Anterior cingulate cortex (tissue), 58 donors: ENCODE measurements at regions not wholly inside any gene's neighbourhood (a gene's known extent, or its start where the extent isn't known, plus 50 kb on each side); places are given as distances from the start of the nearest gene placed in this dataset.
A peak's percentile ranks its signal among the peaks of the same experiment; 100 is the strongest.

Experiments used
- DNase-seq, 58 donors: peaks; one replicate each; lab custom pipeline; 2025; lab: John Stamatoyannopoulos, UW

DNA sequence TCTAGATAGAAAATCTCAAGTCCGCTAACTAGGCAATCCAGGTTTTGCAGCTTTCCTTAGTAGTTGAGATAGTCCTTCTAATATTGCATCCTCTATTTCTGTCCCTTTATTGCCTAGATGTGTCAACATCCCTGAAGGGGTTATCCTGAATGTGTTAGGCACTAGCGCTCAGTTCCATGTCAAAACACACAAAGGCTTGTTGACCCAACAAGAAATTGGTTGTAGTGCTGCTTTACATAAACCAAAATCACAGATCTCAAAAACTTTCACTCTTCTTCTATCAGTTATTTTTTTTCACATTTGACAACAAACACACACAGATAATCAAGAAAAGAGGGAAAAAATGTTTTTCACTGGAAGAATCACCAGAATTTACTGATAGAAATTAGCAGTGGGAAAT, 51.4 kb upstream of the SOX2 start:
- no peak for DNase-seq

GRCh38 chr3:181637456-181637855, 74.3 kb upstream of the SOX2 start:
- DNase-seq = no peak

- no peak for DNase-seq
These were observed 74.7 kb upstream of the SOX2 start for GRCh38 chr3:181637056-181637455.

DNA sequence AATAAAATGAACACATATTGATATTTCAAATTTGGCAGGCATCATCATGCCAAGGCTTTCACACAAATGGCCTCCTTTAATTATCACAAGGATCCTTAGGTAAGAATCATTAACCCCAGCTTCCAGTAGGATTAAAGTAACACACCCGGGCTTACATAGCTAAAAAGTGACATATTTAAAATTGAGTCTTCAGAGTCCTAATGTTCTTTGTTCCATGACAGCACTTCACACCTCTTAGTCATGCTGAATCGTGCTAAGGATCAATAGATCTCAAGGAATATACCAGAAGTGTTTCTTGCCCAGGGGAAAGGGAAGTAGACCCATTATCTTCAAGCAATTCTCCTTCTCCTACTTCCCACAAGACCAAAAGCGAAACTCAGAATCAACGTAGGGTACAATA, 76.6 kb upstream of the SOX2 start:
- DNase-seq = no peak

DNA sequence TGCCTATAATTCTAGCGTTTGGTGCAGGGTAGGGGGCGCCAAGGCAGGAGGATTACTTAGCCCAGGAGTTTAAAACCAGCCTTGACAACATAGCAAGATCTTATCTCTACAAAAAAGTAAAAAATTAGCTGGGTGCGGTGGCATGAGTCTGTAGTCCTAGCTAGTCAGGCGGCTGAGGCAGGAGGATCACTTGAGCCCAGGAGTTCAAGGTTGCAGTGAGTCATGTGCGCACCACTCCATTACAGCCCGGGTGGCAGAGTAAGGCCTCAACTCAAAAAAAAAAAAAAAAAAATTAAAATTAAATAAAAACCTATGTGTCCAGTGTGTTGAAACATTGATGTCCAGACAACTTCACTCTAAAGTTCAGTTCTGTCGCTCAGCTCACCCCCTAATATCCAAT, 78.2 kb upstream of the SOX2 start:
- DNase-seq = no peak

GRCh38 chr3:181631901-181632300, 79.8 kb upstream of the SOX2 start:
- no peak for DNase-seq

- no peak for DNase-seq
These were observed 80.9 kb upstream of the SOX2 start for GRCh38 chr3:181630853-181631252.

GRCh38 chr3:181629711-181630110, 82.0 kb upstream of the SOX2 start:
- DNase-seq = peak in 1 of 58 donors; percentile 25

DNA sequence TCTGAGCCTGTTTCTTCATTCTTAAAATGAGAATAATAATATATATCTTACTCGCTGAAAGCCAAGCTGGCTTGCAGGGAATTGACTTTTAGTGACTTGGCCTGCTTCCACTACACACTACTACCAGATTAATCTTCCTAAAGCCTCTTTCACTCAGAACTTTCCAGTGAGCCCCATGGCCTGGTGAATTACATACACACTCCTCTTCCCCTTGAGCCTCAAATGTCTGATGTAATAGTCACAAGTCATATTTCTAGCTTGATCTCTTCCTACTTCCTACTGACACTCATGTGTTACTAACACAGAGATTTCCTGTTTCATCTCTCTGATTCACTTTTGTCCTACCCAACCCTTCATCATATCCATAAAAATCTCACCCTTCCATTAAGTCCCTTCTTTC, 82.7 kb upstream of the SOX2 start:
- DNase-seq = no peak

DNA sequence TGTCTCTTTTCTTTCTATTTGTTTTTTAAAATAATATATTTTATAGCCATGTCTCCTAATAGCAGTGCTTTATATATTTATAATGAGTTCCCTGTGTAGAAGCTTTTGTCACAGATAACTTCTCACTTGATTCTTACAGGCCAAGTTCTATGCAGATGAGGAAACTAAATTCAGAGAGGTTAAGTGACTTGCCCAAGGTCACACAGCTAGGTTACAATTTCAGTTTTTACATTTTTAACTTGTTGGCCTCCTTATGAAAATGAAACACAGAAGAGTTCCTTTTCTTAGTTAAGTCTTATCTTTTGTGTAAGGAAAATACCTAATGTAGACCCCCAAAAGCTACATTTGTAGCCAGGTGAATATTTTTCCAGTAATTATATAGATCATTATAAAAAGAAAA, 83.3 kb upstream of the SOX2 start:
- DNase-seq = no peak

DNA sequence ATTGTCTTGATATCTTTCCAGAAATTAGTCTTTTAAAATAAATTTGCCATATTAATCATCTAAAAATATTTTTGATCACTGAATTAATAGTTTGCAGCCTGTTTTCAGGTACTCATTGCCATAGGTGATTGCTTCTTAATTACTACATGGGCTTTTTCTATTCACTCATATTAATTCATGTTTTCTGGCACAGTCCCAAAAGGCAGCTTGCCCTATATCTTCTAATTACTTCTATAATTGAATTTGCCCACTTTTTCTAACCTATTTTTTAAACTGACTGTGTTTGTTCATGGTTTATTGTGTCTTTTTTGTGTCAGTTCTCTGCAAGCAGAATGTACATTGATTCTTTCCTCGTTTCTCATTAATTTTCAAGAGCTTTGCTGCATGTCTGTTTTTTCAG, 85.7 kb upstream of the SOX2 start:
- no peak for DNase-seq

- no peak for DNase-seq
These were observed 87.6 kb upstream of the SOX2 start for GRCh38 chr3:181623924-181624694.

GRCh38 chr3:181622365-181622764, 89.4 kb upstream of the SOX2 start:
- DNase-seq = no peak

DNA sequence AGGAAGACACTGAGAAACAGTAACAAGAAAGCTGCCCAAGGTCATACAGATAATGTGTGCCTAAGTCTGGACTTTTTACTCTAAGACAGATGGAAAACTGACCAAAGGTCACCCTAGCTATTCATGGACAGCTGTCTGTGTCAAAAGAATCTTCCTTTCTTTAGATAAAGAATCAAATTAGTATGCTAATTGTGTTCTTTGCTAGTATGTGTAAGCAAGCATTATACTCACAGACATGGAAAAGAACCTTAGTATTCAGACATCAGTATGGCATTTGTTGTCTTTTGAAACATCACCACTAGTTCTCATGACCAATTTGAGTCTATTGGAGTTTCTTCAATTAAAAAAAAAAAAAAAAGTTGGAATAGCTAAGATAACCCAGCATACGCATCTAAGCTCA, 91.8 kb upstream of the SOX2 start:
- DNase-seq = no peak

DNA sequence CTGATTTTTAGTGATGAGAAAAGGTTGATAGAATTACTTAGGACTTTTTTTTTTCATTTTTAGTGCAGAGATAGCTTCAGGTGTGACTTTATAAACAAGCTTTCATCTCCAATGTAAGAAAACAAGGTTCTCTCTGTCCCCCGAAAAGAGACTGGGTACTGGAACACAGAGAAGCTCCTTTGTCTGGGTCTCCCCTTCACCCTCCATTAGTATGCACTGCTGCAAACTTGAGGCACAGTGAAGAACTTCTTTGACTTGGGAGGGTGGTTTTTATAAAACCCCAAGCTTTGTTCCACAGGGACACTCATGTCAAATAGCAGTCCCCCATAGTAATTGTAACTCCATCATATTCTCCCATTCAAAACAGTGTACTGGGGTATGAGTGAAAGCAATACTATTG, 93.5 kb upstream of the SOX2 start:
- DNase-seq = peak in 3 of 58 donors; percentile 6 to 53 (median 11)

- DNase-seq = no peak
These were observed 95.3 kb upstream of the SOX2 start for GRCh38 chr3:181616088-181617070.

DNA sequence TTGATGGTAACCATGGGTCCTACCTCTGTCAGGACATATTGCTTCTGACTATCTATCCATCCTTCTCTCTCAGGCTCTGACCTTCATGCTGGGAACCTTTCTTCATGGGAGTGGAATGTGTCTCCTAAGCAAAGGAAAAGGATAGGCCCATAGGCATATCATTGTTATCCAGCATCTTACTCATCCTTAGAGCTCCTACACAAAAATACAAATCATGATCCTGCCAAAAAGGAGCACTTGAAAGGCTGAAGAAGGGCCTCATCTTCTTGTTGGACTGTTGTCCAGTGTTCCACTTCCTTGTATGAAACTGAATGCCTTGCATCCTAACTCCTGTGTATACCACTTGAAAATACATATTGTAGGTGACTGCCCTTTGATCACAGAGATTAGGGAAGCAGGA, 96.1 kb upstream of the SOX2 start:
- no peak for DNase-seq

DNA sequence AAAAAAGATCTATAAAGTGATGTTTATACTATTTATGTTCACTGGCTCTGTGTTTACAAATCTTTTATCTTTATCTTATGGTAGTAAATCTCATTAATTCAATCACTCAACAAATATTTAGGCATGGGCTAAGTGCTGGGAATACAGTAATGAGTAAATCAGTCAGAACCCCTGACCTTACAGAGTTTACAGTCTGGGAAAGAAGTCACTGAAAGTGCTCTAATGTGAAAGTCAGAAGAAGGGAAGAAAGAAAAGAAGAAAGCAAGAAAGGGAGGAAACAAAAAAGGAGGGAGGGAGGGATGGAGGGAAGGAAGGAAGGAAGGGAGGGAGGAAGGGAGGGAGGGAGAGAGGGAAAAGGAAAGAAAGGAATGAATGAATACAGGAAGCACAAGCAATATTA, 96.8 kb upstream of the SOX2 start:
- no peak for DNase-seq

DNA sequence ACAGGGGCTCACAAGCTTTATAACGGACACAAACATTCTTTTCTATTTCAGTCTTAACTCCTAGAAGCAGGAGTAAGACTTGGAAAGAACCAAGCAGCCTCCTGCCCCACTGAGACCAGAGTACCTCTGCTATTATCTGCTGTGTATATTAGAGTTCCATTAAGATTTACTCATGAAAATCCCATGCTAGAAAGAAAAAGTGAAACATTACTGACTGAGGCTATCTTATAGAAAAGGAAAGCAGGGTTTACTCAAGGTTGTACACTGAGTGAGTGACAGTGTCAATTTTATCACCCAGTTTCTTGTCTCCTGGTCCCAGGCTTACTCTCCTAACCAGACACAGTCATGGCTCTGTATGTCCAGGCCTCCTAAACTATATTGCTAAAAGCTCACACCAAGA, 97.9 kb upstream of the SOX2 start:
- no peak for DNase-seq

DNA sequence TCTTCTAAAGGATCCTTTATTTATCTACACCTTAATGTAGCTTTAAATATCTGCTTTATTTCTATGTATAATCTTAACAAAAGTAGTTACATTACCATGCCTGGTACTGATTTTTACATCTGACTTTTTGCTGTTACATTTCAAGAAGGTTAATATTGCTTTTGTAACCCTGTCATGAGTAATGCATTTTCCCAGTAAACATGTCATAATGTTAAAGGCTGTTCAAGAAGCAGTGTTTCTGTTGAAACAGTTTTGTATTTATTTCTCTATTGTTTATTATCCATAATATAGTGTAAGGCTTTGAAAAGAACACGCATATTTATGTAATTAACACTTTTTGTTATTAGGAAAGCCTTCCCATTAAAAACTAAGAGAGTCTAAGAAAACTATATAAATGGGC, 98.5 kb upstream of the SOX2 start:
- DNase-seq = no peak

- no peak for DNase-seq
These were observed 100.8 kb upstream of the SOX2 start for GRCh38 chr3:181610973-181611265.
